ENCODE measurements at regions not wholly inside any gene's neighbourhood (a gene's known extent, or its start where the extent isn't known, plus 50 kb on each side); places are given as distances from the start of the nearest gene placed in this dataset.

GRCh38 chr12:130216031-130216430 lies 53.8 kb downstream of the FZD10 start:
- intact Hi-C loops (cut with DNase I) = no loop called here
- ATAC-seq (no peak), DNase-seq (ENCODE audit: low spot score) (no peak)

DNA sequence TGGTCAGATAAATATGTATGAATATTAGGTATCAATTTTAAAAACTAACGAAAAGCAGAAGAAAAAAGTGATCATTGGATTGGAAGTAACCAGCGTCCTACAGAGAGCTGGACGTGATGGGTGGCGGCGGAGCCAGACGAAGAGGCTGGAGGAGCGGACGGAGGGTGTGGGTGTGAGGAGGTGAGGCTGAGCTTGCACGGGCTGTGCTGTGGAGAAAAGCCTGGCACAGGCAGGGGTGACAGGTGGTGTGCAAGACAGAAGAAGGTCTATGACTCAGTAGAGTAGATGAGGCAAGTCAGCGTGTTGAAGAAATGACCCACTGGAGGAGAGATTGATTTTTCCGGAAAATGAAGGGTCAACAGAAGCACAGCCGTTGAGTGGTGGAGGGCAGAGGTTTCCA lies 56.4 kb downstream of the FZD10 start:
- DNase-seq (ENCODE audit: low spot score) (no peak), ATAC-seq (no peak)
- intact Hi-C loops (cut with DNase I) = loop anchor here (1.0 kb wide), 1 partner anchor 40 kb away; no protein-coding TSS in a partner anchor

DNA sequence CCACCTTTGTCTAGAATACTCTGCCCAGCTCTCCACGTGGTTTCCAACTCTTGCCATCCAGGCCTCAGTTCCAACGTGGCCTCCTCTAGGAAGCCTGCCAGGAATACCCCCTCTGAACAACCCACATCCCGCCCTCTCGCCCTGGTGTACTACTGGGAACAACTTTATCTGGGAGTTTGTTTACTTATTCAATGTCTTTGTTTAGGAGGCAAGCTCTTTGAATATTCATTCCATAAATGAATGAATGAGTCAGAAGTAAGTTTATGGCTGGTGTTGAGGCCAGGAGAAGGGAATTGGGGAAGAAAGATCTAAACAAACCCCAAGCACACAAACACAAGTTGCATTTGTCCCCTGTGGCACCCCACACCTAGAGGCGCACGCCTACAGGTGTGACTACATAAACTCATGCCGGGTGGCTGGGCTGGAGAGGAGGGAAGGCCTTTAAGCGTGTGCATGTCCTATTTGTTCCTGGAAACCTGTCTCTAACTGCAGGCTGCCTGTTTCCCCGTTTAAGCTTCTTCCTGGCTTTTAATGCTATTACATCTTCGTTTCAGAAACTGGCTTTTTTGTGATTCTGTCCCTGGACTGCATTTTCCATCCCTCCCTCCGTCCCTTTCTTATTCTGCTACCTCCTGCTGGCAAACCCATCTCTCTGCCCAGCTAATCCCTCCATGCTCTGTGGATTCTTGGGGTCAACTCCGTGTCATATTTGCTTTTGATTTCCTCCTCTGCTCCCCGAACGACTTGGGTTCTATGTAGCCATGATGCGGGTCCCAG lies 57.9 kb downstream of the FZD10 start:
- intact Hi-C loops (cut with DNase I) = no loop called here
- no peak for ATAC-seq
- DNase-seq (ENCODE audit: low spot score) = no peak

- intact Hi-C loops (cut with DNase I) = no loop called here
- DNase-seq (ENCODE audit: low spot score) (no peak), ATAC-seq (no peak)
Observed at GRCh38 chr12:130220706-130221100, 58.4 kb downstream of the FZD10 start.

DNA sequence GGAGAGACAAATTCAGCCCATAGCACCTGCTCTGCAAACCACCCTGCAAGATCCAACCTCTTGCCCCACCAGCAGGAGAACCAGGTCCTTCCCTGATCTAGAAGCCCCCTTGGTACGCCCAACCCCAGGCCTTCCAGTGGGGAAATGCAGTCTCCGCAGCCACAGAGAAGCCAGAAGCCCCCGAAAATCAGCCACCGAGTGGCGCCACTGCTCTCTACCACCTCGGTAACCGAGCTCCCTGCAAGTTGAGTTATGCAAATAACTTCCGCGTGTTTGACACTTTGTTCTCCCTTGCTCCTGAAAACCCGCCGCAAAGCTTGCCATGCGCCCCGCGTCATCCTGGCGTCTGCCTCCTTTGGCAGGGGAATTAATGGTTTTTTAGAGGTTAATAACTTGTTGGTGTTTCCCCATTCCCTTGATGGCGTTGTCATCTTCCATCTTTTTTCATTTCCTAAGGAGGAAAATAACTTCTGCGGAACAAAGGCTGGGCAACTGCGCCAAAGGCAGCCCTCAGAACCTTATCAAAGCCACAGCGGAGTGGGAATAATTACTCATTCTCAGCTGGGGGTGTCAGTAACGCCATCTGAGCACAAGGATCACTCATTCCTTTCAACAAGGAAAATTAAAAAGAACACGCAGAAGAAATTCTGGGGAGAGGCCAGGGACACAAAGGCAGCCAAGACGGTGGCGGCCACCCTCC lies 60.4 kb downstream of the FZD10 start:
- intact Hi-C loops (cut with DNase I) = no loop called here
- ATAC-seq (no peak), DNase-seq (ENCODE audit: low spot score) (no peak)

DNA sequence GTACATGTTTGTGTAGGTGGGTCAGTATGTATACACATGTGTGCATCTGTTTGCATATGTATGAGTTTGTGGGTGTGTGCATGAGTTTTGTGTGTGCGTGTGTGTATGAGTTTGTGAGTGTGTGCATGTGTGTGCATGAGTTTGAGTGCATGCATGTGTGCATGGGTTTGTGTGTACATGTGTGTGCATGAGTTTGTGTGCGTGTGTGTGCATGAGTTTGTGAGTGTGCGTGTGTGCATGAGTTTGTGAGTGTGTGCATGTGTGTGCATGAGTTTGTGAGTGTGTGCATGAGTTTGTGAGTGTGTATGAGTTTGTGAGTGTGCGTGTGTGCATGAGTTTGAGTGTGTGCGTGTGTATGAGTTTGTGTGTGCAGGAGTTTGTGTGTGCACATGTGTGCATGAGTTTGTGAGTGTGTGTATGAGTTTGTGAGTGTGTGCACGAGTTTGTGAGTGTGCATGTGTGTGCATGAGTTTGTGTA lies 61.5 kb downstream of the FZD10 start:
- ATAC-seq (no peak), DNase-seq (ENCODE audit: low spot score) (no peak)
- intact Hi-C loops (cut with DNase I) = no loop called here

DNA sequence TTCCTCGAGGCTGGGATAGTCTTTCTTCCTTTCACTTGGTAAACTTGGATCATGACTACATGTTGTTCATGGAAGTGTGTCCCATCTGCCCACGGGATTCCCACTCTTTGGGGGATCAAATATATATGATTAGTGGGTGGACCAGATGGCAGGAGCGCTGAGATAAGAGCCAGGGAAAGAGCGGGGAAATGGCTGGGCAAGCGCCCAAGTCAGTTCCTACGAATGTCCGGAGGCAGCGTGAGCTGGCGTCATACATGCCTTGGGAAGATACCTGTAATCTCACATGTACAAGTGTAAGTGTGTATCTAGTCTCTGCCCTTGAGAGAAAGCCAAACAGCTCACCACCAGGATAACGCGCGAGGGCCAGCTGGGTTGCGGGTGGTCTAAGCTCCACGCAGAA lies 62.3 kb downstream of the FZD10 start:
- intact Hi-C loops (cut with DNase I) = no loop called here
- DNase-seq (ENCODE audit: low spot score) (no peak), ATAC-seq (no peak)

DNA sequence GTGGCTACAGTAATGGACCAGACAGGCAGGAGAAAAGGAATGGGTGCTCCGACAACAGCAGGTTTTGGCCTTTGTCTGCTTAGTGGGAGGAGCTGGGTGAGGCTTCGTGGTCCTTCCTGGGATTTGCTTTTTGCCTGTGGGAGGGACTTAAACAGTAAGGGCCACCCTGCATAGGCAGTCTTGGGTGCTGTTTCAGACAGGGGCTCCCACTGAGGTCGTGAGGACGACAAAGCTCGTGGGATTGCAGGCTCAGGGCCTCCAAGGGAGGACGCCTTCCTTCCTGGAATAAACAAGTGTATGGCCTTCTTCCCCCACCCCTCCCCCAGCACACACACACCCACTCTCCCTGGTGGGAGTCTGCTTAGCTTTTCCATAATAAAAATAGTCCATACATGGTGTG lies 63.1 kb downstream of the FZD10 start:
- no peak for ATAC-seq
- intact Hi-C loops (cut with DNase I) = no loop called here
- DNase-seq (ENCODE audit: low spot score) = no peak

DNA sequence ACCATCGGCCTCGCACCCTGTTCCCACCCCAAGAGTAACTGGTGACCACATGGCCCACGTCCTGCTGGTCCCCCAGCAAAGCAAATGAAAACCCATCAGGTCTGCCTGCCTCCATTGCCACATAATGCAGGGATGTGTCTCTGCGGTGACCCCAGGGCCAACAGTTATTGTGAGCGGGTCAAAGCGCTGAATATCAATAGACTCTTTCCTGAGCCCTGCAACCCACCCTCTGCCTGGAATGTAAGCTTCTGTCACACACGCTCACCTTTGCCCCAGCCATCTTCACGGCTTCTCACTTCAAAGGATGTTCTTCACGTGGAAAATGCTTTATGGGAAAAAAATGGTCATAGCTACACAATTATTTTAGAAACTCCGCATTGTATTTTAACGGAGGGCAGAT lies 63.9 kb downstream of the FZD10 start:
- ATAC-seq = no peak
- intact Hi-C loops (cut with DNase I) = no loop called here
- no peak for DNase-seq (ENCODE audit: low spot score)

DNA sequence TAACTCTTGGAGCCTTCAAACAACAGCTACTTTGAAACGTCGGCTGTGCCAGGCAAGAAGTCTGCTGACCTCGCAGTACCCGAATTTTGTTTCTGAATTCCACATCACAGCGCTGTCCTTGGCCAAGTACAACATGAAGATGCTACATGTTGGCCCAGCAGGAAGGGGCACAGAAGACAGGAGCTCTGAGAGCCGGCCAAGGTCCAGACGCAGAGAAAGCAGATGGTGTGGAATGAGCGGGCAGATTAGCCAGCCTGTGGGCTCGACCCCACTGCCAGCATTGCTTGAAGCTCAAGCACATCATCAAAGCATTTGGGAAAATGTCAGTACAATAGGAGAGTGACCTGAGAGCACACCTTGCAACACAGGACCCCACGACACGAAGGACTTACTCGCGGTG lies 64.5 kb downstream of the FZD10 start:
- intact Hi-C loops (cut with DNase I) = no loop called here
- no peak for DNase-seq (ENCODE audit: low spot score)

GRCh38 chr12:130227641-130228040 lies 65.4 kb downstream of the FZD10 start:
- no peak for DNase-seq (ENCODE audit: low spot score)
- intact Hi-C loops (cut with DNase I) = no loop called here
- no peak for ATAC-seq

More for the DNA sequence above, 64.5 kb downstream of the FZD10 start:
- no peak for ATAC-seq

- intact Hi-C loops (cut with DNase I) = no loop called here
- no peak for DNase-seq (ENCODE audit: low spot score)
- ATAC-seq = no peak
Observed at GRCh38 chr12:130236446-130236845, 74.2 kb downstream of the FZD10 start.

GRCh38 chr12:130240831-130241590 lies 78.7 kb downstream of the FZD10 start:
- DNase-seq (ENCODE audit: low spot score) = no peak
- intact Hi-C loops (cut with DNase I) = no loop called here
- no peak for ATAC-seq

- DNase-seq (ENCODE audit: low spot score) = no peak
- no peak for ATAC-seq
- intact Hi-C loops (cut with DNase I) = no loop called here
Observed at GRCh38 chr12:130242506-130242905, 80.2 kb downstream of the FZD10 start.

GRCh38 chr12:130245251-130245650 lies 83.0 kb downstream of the FZD10 start:
- no peak for ATAC-seq
- DNase-seq (ENCODE audit: low spot score) = no peak
- intact Hi-C loops (cut with DNase I) = no loop called here

- intact Hi-C loops (cut with DNase I) = no loop called here
- ATAC-seq (no peak), DNase-seq (ENCODE audit: low spot score) (no peak)
Observed at GRCh38 chr12:130246560-130246959, 84.3 kb downstream of the FZD10 start.

DNA sequence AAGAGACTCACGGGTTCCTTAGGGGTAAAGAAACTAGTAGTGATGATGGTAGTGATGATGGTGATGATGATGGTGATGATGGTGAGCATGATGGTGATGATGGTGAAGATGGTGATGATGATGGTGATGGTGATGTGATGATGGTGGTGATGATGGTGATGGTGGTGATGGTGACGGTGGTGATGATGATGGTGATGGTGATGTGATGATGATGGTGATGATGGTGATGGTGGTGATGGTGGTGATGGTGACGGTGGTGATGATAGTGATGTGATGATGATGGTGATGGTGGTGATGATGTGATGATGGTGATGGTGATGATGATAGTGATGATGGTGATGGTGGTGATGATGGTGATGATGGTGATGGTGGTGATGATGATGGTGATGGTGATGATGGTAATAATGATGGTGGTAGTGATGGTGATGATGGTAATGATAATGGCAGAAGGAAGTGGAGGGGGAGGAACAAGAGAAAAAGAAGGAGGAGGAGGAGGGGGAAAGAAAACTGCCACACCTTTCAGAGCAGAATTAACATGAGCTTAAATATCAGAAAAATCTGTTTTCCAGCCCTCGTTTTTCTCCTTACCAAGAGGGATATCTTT lies 85.5 kb downstream of the FZD10 start:
- intact Hi-C loops (cut with DNase I) = no loop called here
- ATAC-seq = no peak
- no peak for DNase-seq (ENCODE audit: low spot score)

DNA sequence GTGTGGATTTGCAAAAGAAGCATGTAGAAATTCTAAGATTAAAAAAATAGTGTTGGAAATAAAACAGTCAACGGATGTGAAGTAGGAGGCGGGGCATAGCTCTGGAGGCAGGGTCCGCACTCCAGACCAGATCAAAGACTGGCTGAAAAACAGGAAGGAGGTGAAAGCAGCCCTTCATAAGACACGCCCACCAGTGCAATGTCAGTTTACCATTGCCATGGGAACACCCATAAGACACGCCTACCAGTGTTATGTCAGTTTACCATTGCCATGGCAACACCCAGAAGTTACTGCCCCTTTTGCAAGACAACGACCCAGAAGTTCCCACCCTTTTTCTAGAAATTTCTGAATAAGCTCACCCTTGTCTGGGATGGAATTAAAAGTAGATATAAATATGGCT lies 87.1 kb downstream of the FZD10 start:
- DNase-seq (ENCODE audit: low spot score) (no peak), ATAC-seq (no peak)
- intact Hi-C loops (cut with DNase I) = no loop called here

- DNase-seq (ENCODE audit: low spot score) (no peak), ATAC-seq (no peak)
- intact Hi-C loops (cut with DNase I) = no loop called here
Observed at GRCh38 chr12:130251236-130251780, 86.4 kb upstream of the PIWIL1 start.
